BLaER1 treated with 17β-estradiol and CSF1 and Interleukin-3, amounts not matched to agents 10 nM and 100 nM (cell line): ENCODE measurements at regions not wholly inside any gene's neighbourhood (a gene's known extent, or its start where the extent isn't known, plus 50 kb on each side); places are given as distances from the start of the nearest gene placed in this dataset.

ENCODE experiments used
- H3K27ac ChIP-seq, 11 experiments: shearing (Covaris generic); formaldehyde crosslinking; 2 replicates each; pipeline ENCODE4 v1.8.1; 2022
- H3K27me3 ChIP-seq, 11 experiments: shearing (Covaris generic); formaldehyde crosslinking; 2 replicates each; pipeline ENCODE4 v1.8.1; 2022
- H3K36me3 ChIP-seq, 11 experiments: shearing (Covaris generic); formaldehyde crosslinking; 2 replicates each; pipeline ENCODE4 v1.8.1; 2022
- H3K4me1 ChIP-seq, 10 experiments: shearing (Covaris generic); formaldehyde crosslinking; 2 replicates each; pipeline ENCODE4 v1.8.1; 2022
- H3K4me2 ChIP-seq, 11 experiments: shearing (Covaris generic); formaldehyde crosslinking; 2 replicates each; pipeline ENCODE4 v1.8.1; 2022
- H3K4me3 ChIP-seq, 10 experiments: shearing (Covaris generic); formaldehyde crosslinking; 2 replicates each; pipeline ENCODE4 v1.8.1; 2022
- H3K9ac ChIP-seq, 11 experiments: shearing (Covaris generic); formaldehyde crosslinking; 2 replicates each; pipeline ENCODE4 v1.8.1; 2022
- H3K9me3 ChIP-seq, 11 experiments: shearing (Covaris generic); formaldehyde crosslinking; replicated peaks in 1 of 11; 2 replicates each; pipeline ENCODE4 v1.8.1; 2022
- H4K20me1 ChIP-seq, 11 experiments: shearing (Covaris generic); formaldehyde crosslinking; 2 replicates each; pipeline ENCODE4 v1.8.1; 2022
- Cebpa-rat ChIP-seq, 11 experiments: shearing (Covaris generic); IDR thresholded peaks; 2 replicates each; pipeline ENCODE4 v1.8.1; 2022

DNA sequence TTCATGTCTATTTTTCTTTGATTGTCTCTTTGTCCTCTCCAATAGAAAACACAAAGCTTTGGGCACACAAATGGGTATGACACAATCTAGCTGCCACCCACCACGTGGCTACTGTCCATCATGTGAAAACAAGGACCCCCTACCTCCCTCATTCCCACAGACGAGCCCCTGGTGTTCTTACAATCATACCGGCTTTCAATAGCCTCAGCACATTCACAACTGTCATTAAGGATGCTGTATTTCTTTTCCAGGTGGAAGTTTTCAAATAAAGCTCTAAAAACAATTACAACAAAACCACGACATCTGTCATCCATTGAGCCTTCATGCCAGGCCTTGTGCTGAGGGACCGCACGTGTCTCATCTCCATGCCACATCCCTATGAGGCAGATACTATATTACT, 552.6 kb upstream of the ADAMTS9 start:
- Histone ChIP-seq H4K20me1 (no peaks in the 10 kb centered on the region), H3K27me3 (no peaks in the 10 kb centered on the region), H3K4me1 (no peaks in the 10 kb centered on the region), H3K9me3 (peaks cover 0 to 4% (median 0%) of the 10 kb centered on the region in 11 experiments; a peak in 1 of 22 replicates), H3K27ac (no peak overlapping the region), H3K4me3 (no peak overlapping the region), H3K36me3 (no peaks in the 10 kb centered on the region), H3K9ac (no peak overlapping the region), H3K4me2 (no peak overlapping the region)
- TF ChIP-seq Cebpa-rat (IDR thresholded peaks at IDR 0.05): no peak

DNA sequence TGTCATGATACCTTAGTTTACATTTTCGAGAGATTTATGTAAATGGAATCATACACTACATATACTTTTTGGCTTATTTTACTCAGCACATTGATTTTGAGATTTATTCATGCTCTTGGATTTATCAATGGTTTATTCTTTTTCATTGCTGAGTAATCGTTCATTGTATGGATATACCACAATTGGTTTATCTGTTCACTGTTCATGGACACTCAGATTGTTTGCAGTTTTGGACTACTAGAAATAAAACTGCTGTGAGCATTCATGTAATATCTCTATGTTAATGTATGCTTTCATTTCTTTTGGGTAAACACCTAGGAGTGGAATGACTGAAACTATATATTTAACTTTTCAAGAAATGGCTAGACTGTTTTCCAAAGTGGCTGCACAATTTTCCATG, 550.9 kb upstream of the ADAMTS9 start:
- peaks cover 0 to 4% (median 0%) of the 10 kb centered on the region in 11 experiments; a peak in 1 of 22 replicates for H3K9me3 ChIP-seq
- TF ChIP-seq Cebpa-rat (IDR thresholded peaks at IDR 0.05): no peak
- H3K27me3 ChIP-seq: no peaks in the 10 kb centered on the region
- no peak overlapping the region for H3K4me3 ChIP-seq
- H3K9ac ChIP-seq: no peak overlapping the region
- H3K27ac ChIP-seq: no peak overlapping the region
- no peaks in the 10 kb centered on the region for H3K36me3 ChIP-seq
- H3K4me1 ChIP-seq: no peaks in the 10 kb centered on the region
- H4K20me1 ChIP-seq: no peaks in the 10 kb centered on the region
- H3K4me2 ChIP-seq: no peak overlapping the region

DNA sequence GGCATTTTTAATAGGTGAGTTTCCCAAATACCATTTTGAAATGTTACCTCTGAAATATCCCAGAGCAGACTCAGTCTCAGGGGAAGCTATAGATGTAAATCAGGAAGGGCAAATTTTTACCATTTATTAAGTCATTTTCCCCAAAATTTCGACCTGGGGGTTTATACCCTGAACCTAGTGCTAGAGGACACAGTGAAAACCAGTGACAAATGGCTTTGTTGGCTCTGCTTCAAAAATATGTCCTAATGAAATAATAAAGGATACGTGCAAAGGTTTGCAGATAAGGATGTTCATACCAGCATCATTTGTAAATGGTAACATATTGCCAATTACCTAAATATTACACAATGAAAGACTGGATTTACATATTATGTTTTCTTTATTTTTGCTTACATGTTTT, 546.7 kb upstream of the ADAMTS9 start:
- Histone ChIP-seq H3K36me3 (no peaks in the 10 kb centered on the region), H3K9me3 (peaks cover 0 to 4% (median 0%) of the 10 kb centered on the region in 11 experiments; a peak in 1 of 22 replicates), H3K4me2 (no peak overlapping the region), H3K27ac (no peak overlapping the region), H3K27me3 (no peaks in the 10 kb centered on the region), H3K4me1 (no peaks in the 10 kb centered on the region), H3K4me3 (no peak overlapping the region), H4K20me1 (no peaks in the 10 kb centered on the region), H3K9ac (no peak overlapping the region)
- no peak for TF ChIP-seq Cebpa-rat (IDR thresholded peaks at IDR 0.05)

DNA sequence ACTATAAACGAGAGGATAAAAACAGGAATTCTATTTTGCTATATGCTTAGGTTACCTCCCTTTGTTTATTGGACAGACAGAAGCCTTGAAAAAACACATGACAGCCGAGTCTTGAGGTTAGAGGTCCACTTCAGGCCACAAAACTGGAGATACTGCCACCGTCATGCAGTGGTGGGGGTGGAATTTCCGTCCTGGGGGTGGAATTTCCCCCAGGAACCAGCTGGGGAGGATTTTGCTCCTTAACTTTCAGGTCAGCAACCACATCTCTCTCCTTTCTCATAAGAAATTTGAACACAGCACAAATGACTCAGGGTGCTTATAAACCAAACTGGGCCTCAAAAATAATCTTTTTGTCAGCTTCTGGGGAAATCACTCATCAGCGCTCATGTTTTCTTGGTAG, 545.8 kb upstream of the ADAMTS9 start:
- Histone ChIP-seq H3K9me3 (peaks cover 0 to 4% (median 0%) of the 10 kb centered on the region in 11 experiments; a peak in 1 of 22 replicates), H3K4me2 (no peak overlapping the region), H3K27me3 (no peaks in the 10 kb centered on the region), H3K4me1 (no peaks in the 10 kb centered on the region), H3K9ac (no peak overlapping the region), H3K36me3 (no peaks in the 10 kb centered on the region), H4K20me1 (no peaks in the 10 kb centered on the region), H3K4me3 (no peak overlapping the region), H3K27ac (no peak overlapping the region)
- no peak for TF ChIP-seq Cebpa-rat (IDR thresholded peaks at IDR 0.05)

DNA sequence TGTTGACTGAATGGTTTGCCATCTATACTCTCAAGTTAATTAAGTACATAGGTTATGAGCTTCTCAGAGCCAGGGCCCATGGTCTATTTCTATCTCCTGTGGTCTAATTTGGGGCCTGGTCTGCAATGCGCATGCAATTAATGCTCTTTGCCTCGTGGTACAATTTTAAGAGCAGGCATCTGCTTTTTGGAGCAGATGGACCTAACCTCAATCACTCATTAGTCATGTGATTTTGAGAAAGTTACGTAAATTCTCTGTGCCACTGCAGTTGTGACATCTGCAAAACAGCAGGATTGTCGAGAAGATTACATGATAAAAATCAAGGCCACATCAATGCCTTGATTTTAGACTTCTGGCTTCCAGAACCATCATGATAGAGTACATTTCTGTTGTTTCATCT, 543.7 kb upstream of the ADAMTS9 start:
- no peaks in the 10 kb centered on the region for H4K20me1 ChIP-seq
- H3K4me1 ChIP-seq: no peaks in the 10 kb centered on the region
- no peak overlapping the region for H3K9ac ChIP-seq
- H3K27me3 ChIP-seq: no peaks in the 10 kb centered on the region
- no peak for TF ChIP-seq Cebpa-rat (IDR thresholded peaks at IDR 0.05)
- H3K36me3 ChIP-seq: no peaks in the 10 kb centered on the region
- 0 out of 22 replicates have a peak overlapping the region, but pooled peaks of 1 of the 11 experiments have one; percentile 15 for H3K4me2 ChIP-seq
- H3K9me3 ChIP-seq: no peaks in the 10 kb centered on the region
- no peak overlapping the region for H3K4me3 ChIP-seq
- H3K27ac ChIP-seq: no peak overlapping the region

DNA sequence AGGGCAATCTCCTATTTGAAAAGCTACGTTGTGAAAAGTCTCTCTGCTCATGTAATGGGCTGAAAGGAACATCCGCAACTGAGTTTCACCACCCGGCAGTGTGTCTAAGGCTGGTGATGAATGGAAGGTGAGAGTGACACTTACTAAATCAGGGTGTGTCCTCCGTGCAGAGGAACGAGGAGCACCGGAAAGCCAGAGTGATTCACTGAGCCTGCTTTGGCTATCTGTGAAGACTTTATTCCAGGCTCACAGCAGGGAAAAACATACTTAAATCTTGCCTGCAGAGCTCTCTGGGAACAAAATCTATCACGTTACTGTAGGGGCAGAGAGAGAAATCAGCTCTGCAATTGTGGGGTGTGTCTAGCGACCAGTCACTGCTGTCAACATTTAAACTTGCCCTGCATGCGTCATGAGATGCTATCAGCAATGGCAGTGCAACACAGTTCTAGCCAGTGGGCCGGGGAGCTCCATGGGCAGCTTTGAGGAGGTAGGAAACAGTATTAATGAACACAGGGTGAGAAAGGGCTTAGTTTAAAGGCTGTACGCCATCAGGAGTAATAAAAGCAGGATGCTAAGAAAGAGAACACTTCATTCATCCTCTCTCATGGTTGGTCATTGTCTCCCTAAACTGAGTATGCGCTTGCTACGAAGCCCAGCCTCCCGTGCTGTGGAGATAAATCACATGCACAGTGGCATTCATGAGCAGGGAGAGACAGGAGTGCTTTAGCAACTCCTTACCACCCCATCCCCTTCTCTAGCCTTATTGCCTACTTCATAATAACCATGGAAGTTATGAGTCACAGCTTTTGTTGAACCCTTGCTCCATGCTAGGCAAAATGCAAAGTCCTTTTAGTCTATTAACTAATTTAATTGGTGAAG, 542.7 kb upstream of the ADAMTS9 start:
- H3K4me3 ChIP-seq: no peak overlapping the region
- no peaks in the 10 kb centered on the region for H3K36me3 ChIP-seq
- no peaks in the 10 kb centered on the region for H3K9me3 ChIP-seq
- no peak for TF ChIP-seq Cebpa-rat (IDR thresholded peaks at IDR 0.05)
- H3K27ac ChIP-seq: no peak overlapping the region
- no peaks in the 10 kb centered on the region for H3K27me3 ChIP-seq
- H3K4me1 ChIP-seq: no peaks in the 10 kb centered on the region
- no peak overlapping the region for H3K4me2 ChIP-seq
- no peaks in the 10 kb centered on the region for H4K20me1 ChIP-seq
- no peak overlapping the region for H3K9ac ChIP-seq

DNA sequence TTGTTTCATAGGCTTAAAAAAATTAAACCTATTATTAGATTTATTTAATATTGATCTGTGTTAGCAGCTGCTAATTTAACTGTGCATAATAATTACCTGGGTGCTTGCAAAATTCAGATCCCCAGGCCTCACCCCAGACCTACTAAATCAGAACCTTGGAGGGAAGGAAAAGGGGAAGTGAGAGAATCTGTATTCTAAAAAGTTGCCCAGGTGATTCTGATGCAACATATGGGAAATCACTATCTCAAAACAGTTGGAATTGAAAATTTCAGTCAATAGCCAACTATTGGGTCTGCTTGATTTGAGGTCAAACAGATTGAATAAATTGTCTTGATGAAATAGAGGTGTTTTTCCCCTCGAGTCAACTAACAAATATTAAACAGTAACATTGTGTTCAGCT, 538.5 kb upstream of the ADAMTS9 start:
- H3K4me2 ChIP-seq: no peak overlapping the region
- H3K9ac ChIP-seq: no peak overlapping the region
- no peaks in the 10 kb centered on the region for H3K27me3 ChIP-seq
- TF ChIP-seq Cebpa-rat (IDR thresholded peaks at IDR 0.05): no peak
- H4K20me1 ChIP-seq: no peaks in the 10 kb centered on the region
- no peaks in the 10 kb centered on the region for H3K36me3 ChIP-seq
- no peaks in the 10 kb centered on the region for H3K4me1 ChIP-seq
- no peaks in the 10 kb centered on the region for H3K9me3 ChIP-seq
- no peak overlapping the region for H3K4me3 ChIP-seq
- H3K27ac ChIP-seq: no peak overlapping the region

DNA sequence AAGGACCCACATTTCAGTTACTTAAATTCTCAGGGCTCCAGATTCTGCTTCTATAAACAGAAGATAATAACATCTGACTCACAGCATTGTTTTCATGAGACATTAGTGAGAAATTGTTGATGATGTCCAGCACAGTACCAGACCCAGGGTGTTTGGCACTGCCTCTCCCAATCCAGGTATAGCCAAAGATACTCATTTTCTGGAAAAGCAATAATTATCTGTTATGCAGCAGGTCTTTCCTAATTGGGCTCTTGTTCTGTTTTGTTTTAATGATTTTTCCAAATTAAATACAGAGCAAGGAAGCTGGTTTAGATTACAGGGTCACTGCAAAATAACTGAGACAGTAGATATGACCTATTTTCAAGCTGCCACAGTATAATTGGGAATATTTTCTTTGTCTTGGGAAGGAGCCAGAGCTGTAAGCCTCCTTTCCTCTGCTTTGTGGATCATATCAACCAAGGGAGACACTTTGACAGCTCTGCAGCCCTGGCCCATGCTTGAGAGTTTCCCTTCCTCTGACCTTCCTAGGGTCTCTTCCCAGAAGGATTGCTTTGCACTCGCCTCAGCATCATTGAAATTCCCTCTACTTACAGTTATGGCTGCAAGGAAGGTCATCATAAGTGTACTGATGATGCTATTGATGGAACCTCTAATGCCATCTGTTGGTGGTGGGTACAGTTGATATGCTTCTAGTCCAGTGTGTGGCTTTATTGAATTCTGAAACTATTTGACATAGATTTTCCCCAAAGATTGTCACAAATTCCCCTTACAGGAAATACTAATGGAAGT, 522.4 kb upstream of the ADAMTS9 start:
- Histone ChIP-seq H3K36me3 (no peaks in the 10 kb centered on the region), H4K20me1 (no peaks in the 10 kb centered on the region), H3K4me1 (no peaks in the 10 kb centered on the region), H3K4me2 (no peak overlapping the region), H3K27ac (no peak overlapping the region), H3K9ac (no peak overlapping the region), H3K4me3 (no peak overlapping the region), H3K27me3 (no peaks in the 10 kb centered on the region), H3K9me3 (no peaks in the 10 kb centered on the region)
- TF ChIP-seq Cebpa-rat (IDR thresholded peaks at IDR 0.05): no peak

DNA sequence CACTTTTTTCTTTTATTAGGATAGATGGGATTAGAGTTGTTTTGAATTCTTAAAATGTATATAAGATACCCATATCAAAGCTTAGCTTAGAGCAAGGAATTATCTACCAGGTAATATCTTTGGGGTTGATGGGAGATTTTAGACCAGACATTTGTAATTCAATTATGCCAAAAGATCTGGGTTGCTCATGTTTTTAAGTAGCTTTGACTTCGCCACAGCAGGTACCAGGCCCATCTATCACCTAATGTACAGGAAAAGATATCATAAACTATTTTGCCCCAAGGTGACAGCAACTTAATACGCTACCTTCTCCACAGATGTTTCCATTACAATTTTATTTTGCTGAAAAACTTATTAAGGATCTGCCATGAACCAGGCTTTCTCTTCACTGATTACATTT, 514.6 kb upstream of the ADAMTS9 start:
- H3K9ac ChIP-seq: no peak overlapping the region
- H3K27ac ChIP-seq: no peak overlapping the region
- H3K9me3 ChIP-seq: no peaks in the 10 kb centered on the region
- H3K4me3 ChIP-seq: no peak overlapping the region
- H3K4me1 ChIP-seq: no peaks in the 10 kb centered on the region
- H3K4me2 ChIP-seq: no peak overlapping the region
- no peak for TF ChIP-seq Cebpa-rat (IDR thresholded peaks at IDR 0.05)
- H3K36me3 ChIP-seq: no peaks in the 10 kb centered on the region
- no peaks in the 10 kb centered on the region for H4K20me1 ChIP-seq
- H3K27me3 ChIP-seq: no peaks in the 10 kb centered on the region
